K562 (cell line): ENCODE measurements at regions not wholly inside any gene's neighbourhood (a gene's known extent, or its start where the extent isn't known, plus 50 kb on each side); places are given as distances from the start of the nearest gene placed in this dataset.

Experiments
- CTCF ChIP-seq, 3 experiments: IDR thresholded peaks in 2 of 3; conservative IDR thresholded peaks in 1 of 3; 2 replicates each; pipeline ENCODE4 v1.5.1; 2011 to 2012; ENCODE audit warnings: low read length in 3 of 3, mild to moderate bottlenecking in 3 of 3, control low read depth in 2 of 3, improper control_type of control experiment in 1 of 3, inconsistent platforms in 1 of 3, low read depth in 1 of 3, mixed read lengths in 1 of 3, moderate library complexity in 1 of 3; ENCODE audit not compliant: insufficient read depth in 2 of 3
- HDAC6 ChIP-seq: IDR thresholded peaks from 2 replicates; pipeline ENCODE4 v1.6.1; 2012; ENCODE audit warnings: low read depth, mild to moderate bottlenecking, control low read depth, inconsistent platforms, low read length, moderate library complexity
- HNRNPK ChIP-seq: fragments of 200-400 bp; formaldehyde crosslinking; IDR thresholded peaks from one replicate; pipeline ENCODE4 v1.6.1; 2018; ENCODE audit warnings: mild to moderate bottlenecking, low read depth, low read length; ENCODE audit not compliant: poor library complexity, severe bottlenecking
- MAX ChIP-seq: sonication (generic); formaldehyde crosslinking; IDR thresholded peaks from 2 replicates; pipeline ENCODE4 v1.9.0; 2022; ENCODE audit warnings: mild to moderate bottlenecking, missing genetic modification reagents
- MITF ChIP-seq: IDR thresholded peaks from 2 replicates; pipeline ENCODE4 v1.6.1; 2014; ENCODE audit warnings: antibody characterized with exemption
- POLR2A ChIP-seq: fragments of 450-650 bp; conservative IDR thresholded peaks from 2 replicates; pipeline ENCODE4 v1.6.1; 2016
- RFX5 ChIP-seq: IDR thresholded peaks from 2 replicates; pipeline ENCODE4 v1.6.1; 2011; ENCODE audit warnings: low read depth, mild to moderate bottlenecking, improper control_type of control experiment, low read length
- SNAPC5 ChIP-seq: fragments of 250-450 bp; sonication (Bioruptor Pico); IDR thresholded peaks from 2 replicates; pipeline ENCODE4 v1.8.0; 2021; ENCODE audit warnings: moderate library complexity, mild to moderate bottlenecking, inconsistent platforms
- TCF7L2 ChIP-seq: fragments of 150-350 bp; IDR thresholded peaks from 2 replicates; pipeline ENCODE4 v1.6.1; 2016; ENCODE audit warnings: low read depth, mild to moderate bottlenecking, low read length, moderate library complexity
- THRAP3 ChIP-seq: fragments of 450-650 bp; IDR thresholded peaks from 2 replicates; pipeline ENCODE4 v1.6.1; 2016; ENCODE audit warnings: mild to moderate bottlenecking, inconsistent platforms, borderline replicate concordance
- TRIM24 ChIP-seq, 2 experiments: fragments of 450-650 bp; IDR thresholded peaks; 2 replicates each; pipeline ENCODE4 v1.6.1; 2016

GRCh38 chr9:3756071-3756470 is 230.3 kb upstream of the RFX3 start:
- no peak for TF ChIP-seq MITF
- no peak for TF ChIP-seq CTCF (IDR thresholded peaks at IDR 0.05 in 2 of 3, conservative IDR thresholded peaks at IDR 0.05 in 1 of 3; ENCODE audit: insufficient read depth in 2 of 3, low read depth in 1 of 3, low read length in 3 of 3)
- no peak for TF ChIP-seq POLR2A
- TF ChIP-seq RFX5 = no peak
- no peak for TF ChIP-seq MAX (CRISPR knock-in tag)
- TF ChIP-seq TCF7L2 = no peak
- no peak for TF ChIP-seq TRIM24 (IDR thresholded peaks at IDR 0.05)
- TF ChIP-seq HNRNPK = no peak
- no peak for TF ChIP-seq SNAPC5 (CRISPR knock-in tag)
- no peak for TF ChIP-seq THRAP3
- TF ChIP-seq HDAC6 = no peak
